ENCODE measurements at regions not wholly inside any gene's neighbourhood (a gene's known extent, or its start where the extent isn't known, plus 50 kb on each side); places are given as distances from the start of the nearest gene placed in this dataset.

GRCh38 chr15:70478251-70478990 lies 284.9 kb downstream of the UACA start:
- no peak for TF ChIP-seq CTCF (IDR thresholded peaks at IDR 0.05)
- TF ChIP-seq POLR2AphosphoS5 (IDR thresholded peaks at IDR 0.05), result no peak
- no peak for TF ChIP-seq POLR2A (IDR thresholded peaks at IDR 0.05)

Measured in prostate gland (tissue), 2 donors.